GM19438 (cell line): ENCODE measurements at regions not wholly inside any gene's neighbourhood (a gene's known extent, or its start where the extent isn't known, plus 50 kb on each side); places are given as distances from the start of the nearest gene placed in this dataset.

Source experiments
- ATAC-seq: cut with Tn5 transposase; IDR thresholded peaks from one replicate; pipeline ENCODE4 v1.9.1; 2021; ENCODE audit warnings: low read depth; ENCODE audit not compliant: unreplicated experiment

DNA sequence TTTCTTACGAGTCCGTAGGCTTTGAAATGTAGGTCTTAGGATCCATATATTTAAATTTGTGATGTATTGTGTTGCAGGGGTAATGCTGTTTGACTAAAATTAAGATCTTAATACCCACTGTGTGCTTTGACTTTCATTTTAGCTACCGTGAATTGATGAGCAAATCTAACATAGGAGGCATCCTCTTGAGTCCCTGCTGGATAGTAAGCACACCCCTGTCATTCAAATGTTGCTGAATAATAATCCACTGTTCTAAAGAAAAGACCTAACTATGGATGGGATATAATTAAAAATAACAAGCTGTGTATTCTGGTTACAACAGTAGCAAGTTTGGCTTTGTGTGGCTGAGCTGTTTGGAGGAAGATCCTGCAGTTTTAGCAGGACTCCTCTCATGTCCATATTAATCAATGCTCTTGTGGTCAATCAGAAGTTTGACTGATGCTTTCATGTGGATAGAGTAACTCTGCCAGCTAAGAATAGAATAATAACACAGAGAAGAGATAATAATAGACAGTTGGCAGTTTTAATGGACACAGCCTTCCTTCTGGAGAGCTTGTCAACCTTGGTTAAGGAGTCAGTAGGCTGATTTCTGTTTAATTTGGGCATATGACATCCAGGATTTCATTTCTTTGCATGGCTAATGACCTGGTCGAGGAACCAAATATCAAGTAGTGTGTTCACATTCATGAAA lies 148.1 kb upstream of the MIS18BP1 start:
- no peak for ATAC-seq

DNA sequence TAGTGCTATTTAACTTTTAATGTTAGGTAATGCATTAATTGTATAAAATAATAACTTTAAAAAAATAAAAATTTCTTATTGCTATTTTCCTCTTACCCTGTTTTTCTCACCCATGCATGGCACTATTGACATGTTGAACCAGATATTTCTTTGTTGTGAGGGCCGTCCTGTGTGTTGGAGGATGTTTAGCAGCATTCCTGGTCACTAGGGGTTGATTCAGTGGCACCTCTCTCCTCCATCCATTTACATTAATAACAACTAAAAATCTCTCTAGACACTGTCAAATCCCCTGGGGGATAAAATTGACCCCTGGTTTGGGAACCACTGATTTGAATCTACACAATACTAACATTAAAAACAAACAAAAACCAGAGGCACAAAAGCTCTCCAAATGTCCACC lies 147.5 kb upstream of the MIS18BP1 start:
- no peak for ATAC-seq

DNA sequence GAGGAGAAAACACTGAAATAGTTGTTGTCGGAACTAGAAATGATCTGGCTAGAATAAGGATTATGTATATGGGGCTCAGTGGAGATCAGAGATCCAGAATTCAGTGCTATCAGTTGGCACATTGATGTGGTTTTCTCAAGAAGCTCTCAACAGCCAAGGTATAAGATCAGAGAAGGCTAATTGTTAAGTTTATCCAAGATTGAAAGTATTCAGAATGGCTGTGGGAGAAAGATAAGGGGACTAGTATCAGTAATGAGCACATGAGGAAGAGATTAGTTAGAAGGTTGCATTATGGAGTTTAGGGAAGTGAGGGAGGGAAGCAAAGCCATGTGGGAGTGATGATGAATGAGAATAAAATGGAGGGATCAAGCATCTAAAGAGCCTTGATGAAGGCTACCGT lies 128.1 kb upstream of the MIS18BP1 start:
- no peak for ATAC-seq

DNA sequence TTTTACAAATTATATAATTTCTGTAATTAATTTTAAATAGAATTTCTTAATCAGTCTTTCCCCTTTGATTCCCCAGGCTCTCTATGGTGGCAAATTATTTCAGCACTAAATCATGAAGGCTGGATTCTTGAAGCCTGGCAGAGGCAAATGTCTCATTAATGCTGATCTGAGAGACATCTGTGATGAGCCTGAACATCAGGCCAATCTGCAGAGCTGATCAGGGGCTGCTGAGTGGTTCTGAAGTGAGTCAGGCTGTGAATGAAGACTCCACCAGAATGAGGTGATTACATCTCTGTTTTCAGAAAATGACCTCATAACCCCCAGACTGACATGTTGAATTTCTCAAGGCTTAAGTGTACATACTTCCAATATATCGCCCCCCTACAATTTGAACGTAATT lies 124.2 kb upstream of the MIS18BP1 start:
- ATAC-seq: no peak

DNA sequence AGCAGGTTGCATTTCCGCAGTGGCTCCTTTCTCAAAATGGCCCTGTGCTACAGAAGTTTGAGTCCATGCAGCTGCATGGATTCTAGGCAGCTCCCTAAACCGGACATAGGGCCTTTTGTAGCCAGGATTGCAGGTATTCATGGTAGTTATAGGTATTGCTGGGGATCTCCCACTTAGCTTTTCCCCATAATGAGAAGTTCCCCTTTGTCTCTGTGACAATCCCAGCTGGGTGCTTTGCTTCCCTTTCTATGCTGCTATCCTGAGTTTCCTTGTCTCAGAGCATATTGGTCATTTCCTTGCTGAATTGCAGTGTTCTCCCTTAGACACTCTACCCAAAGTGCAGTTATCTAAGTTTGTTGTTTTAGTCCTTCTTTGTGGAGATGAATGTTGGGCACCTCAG lies 120.9 kb upstream of the MIS18BP1 start:
- no peak for ATAC-seq

DNA sequence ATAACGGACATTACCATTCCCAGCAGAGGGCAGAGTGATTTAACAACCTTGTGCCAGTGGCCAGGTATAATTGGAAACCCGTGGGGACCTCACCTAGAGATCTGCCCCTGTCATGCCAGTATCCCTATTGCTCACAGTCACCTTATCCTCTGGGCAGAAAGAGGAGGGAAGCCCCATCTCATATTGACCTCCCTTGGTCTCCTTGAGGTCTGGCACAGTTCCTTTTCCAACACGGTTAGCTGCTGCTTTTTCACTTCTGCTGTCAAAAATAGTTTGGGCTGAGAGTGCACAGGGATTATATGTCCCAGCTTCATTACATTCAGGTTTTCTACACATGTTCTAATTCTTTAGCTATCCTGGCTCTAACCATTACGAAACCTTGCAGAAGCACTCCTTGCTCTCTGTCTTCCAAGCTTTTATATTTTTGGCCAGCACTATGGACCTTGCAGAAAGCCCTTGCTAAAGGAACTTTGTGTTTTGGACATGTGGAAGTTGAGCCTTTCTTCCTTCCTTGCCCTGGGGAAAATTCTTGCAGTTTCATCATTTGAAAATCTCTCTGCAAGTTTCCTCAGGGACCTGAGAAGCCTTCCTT lies 111.7 kb upstream of the MIS18BP1 start:
- ATAC-seq: no peak

DNA sequence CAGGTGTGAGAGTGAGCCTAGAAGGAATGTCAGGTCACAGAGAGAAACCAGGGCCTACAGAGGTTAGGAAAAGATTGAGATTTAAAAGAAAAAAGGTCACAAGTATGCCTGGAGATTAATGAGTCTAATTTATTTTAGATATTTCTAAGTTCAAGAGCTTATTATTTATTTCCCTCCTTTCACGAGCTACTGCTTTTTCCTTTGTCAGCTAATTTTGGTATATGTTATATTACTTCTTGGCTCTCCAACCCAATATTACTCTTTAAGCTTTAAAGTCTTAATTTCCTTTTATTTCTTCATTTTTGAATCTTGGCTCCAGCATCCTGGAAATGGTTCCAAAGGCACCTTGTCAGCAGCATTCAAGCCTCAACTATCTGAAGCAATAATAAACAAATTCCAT lies 109.5 kb upstream of the MIS18BP1 start:
- no peak for ATAC-seq

DNA sequence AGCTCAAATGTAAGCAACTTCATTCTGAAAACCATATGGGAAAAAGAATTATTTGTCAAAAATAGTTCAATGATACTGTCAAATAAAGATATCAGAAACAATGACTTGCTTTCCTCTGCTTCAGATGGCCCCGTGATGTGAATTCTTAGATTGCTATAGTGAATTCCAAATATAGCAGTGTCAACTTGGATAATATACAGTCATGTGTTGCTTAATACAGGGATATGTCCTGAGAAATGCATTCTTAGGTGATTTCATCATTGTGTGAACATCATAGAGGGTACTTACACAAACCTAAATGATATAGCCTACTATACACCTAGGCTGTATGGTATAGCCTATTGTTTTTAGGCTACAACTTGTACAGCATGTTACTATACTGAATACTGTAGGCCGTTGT lies 108.7 kb upstream of the MIS18BP1 start:
- ATAC-seq: no peak

DNA sequence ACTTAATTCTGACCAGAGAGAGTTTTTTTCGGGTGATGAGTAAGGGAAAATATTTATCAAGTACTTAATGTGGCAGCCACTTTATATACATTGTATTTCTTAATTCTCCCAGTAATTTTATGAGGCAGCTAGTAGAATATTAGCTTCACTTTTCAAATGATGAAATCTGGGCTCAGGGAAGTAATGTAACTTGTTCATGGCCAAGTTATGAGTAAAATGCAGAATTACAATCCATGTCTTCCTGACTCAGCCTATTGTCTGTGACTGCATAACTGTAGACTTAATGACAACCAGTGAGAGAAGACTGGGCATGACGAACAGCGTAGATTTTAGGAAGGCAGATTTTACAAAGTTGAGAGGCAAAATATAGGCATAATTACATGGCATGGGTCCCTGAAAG lies 106.7 kb upstream of the MIS18BP1 start:
- ATAC-seq: no peak

DNA sequence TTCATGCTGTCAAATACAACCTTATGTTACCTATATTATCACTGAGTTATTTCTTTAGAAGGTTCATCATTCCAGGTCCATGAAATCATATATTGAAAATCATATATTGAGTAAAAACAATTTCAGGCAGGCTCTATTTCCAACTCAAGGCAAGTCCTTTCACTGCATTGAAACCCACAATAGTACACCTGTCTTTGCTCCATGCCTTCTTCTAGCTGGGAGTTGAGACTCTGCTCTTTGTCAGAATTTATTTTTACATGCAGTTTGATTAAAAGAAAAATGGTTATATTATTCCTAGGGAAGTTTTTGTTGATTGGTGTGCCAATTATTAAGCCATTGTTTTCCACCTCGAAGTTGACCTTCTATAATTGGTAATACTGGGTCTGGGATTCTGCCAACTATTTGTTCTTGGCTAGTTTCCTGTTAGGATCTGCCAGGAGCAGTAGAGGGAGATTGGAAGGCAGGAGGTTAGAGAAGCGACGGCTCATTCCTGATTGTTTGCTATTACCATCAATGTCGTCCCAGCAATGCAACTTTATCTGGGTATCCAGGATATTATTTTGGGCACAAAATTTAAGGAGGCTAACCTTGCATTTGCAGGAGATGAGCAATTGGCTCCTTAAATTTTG lies 79.5 kb upstream of the MIS18BP1 start:
- ATAC-seq: no peak

DNA sequence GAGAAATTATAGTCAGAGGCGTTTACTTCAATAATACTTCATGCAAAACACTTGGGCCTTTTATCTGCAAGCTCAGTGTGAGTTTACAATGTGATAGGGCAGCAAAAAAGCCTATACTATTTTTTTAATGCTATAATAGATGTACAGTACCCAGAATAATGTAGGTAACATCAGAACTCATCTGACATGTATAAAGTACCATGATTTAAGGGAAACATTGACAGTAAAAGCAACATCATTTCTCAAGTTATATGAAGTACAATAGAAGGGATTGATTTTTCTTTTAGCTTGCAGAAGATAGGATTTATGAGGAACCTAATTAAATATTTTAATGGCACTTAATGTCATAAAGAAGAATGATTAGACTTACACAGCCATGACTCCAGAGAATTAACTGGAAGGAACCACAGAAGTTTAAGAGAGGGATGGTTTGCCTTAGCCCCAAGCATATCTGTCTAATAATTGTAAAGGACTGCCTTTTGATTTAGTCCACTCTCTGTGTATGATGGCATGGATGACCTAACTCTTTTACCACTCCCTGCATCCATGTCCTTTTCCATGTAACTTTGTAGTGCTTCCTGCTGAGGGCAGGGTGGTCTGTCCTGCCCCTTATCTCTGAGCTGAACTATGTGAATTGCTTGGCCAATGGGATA lies 55.9 kb upstream of the MIS18BP1 start:
- ATAC-seq: no peak
